Fibroblast of lung (primary cell): ENCODE measurements at regions not wholly inside any gene's neighbourhood (a gene's known extent, or its start where the extent isn't known, plus 50 kb on each side); places are given as distances from the start of the nearest gene placed in this dataset.

Source experiments
- CTCF ChIP-seq, 2 donors: IDR thresholded peaks in 1 of 2; conservative IDR thresholded peaks in 1 of 2; 1 replicate in 1 of 2; 2 replicates in 1 of 2; pipeline ENCODE4 v1.5.1; 2011 to 2012; ENCODE audit warnings: low read length in 2 of 2, control low read depth in 1 of 2, inconsistent platforms in 1 of 2, low read depth in 1 of 2, mild to moderate bottlenecking in 1 of 2
- EZH2 ChIP-seq: IDR thresholded peaks from 2 replicates; pipeline ENCODE4 v1.5.1; 2012; ENCODE audit warnings: low read length, control low read depth, mild to moderate bottlenecking; ENCODE audit errors: missing control alignments

- TF ChIP-seq CTCF (conservative IDR thresholded peaks at IDR 0.05 in 1 of 2, IDR thresholded peaks at IDR 0.05 in 1 of 2; ENCODE audit: low read depth in 1 of 2, low read length in 2 of 2), result no peak
- no peak for TF ChIP-seq EZH2
Measured at GRCh38 chr20:7025635-7026034, 258.1 kb downstream of the BMP2 start.
